Pulmonary artery endothelial cell (primary cell): ENCODE measurements at regions not wholly inside any gene's neighbourhood (a gene's known extent, or its start where the extent isn't known, plus 50 kb on each side); places are given as distances from the start of the nearest gene placed in this dataset.
A peak's percentile ranks its signal among the peaks of the same experiment; 100 is the strongest.
"Not testable (repeated sequence)": the region's sequence is repeated elsewhere in the genome, so short reads cannot be mapped to it uniquely, and the experiment has no call there.

ENCODE experiments used
- DNase-seq: peaks from one replicate; pipeline ENCODE4 v3.0.0-alpha.2; 2011; ENCODE audit warnings: low read depth, low spot score

- no peak for DNase-seq
Measured at GRCh38 chr4:77220828-77221613, 64.0 kb downstream of the CCNG2 start.

GRCh38 chr4:77225022-77225421 is 68.0 kb downstream of the CCNG2 start:
- no peak for DNase-seq

GRCh38 chr4:77226939-77227705 is 70.1 kb downstream of the CCNG2 start:
- DNase-seq: no peak

GRCh38 chr4:77229433-77229832 is 72.4 kb downstream of the CCNG2 start:
- DNase-seq: no peak

- DNase-seq: no peak
Measured at GRCh38 chr4:77232653-77233052, 75.6 kb downstream of the CCNG2 start.

GRCh38 chr4:77235289-77235854 is 78.4 kb downstream of the CCNG2 start:
- DNase-seq: no peak

GRCh38 chr4:77236806-77237205 is 79.8 kb downstream of the CCNG2 start:
- no peak for DNase-seq

GRCh38 chr4:77240469-77241066 is 83.6 kb downstream of the CCNG2 start:
- DNase-seq: peak; percentile 20

- DNase-seq: no peak
Measured at GRCh38 chr4:77248805-77249204, 91.8 kb downstream of the CCNG2 start.

- no peak for DNase-seq
Measured at GRCh38 chr4:77251751-77252150, 94.7 kb downstream of the CCNG2 start.

GRCh38 chr4:77263247-77263646 is 106.2 kb downstream of the CCNG2 start:
- no peak for DNase-seq

GRCh38 chr4:77263976-77264375 is 107.0 kb downstream of the CCNG2 start:
- DNase-seq: not testable (repeated sequence)

- DNase-seq: no peak
Measured at GRCh38 chr4:77264826-77265225, 107.8 kb downstream of the CCNG2 start.

GRCh38 chr4:77268108-77268507 is 111.1 kb downstream of the CCNG2 start:
- no peak for DNase-seq

GRCh38 chr4:77269505-77269904 is 112.5 kb downstream of the CCNG2 start:
- DNase-seq: no peak

GRCh38 chr4:77273412-77273811 is 116.4 kb downstream of the CCNG2 start:
- DNase-seq: no peak

- not testable (repeated sequence) for DNase-seq
Measured at GRCh38 chr4:77279114-77279513, 122.1 kb downstream of the CCNG2 start.

- no peak for DNase-seq
Measured at GRCh38 chr4:77282305-77282704, 125.3 kb downstream of the CCNG2 start.

- no peak for DNase-seq
Measured at GRCh38 chr4:77284036-77284435, 127.0 kb downstream of the CCNG2 start.

GRCh38 chr4:77286906-77287305 is 129.9 kb downstream of the CCNG2 start:
- no peak for DNase-seq

- no peak for DNase-seq
Measured at GRCh38 chr4:77293426-77293825, 136.4 kb downstream of the CCNG2 start.

- not testable (repeated sequence) for DNase-seq
Measured at GRCh38 chr4:77300996-77301395, 144.0 kb downstream of the CCNG2 start.
